ENCODE measurements at regions not wholly inside any gene's neighbourhood (a gene's known extent, or its start where the extent isn't known, plus 50 kb on each side); places are given as distances from the start of the nearest gene placed in this dataset.

- H3K4me1 Mint-ChIP-seq (ENCODE audit: low read depth): no peaks in the 10 kb centered on the region
- no peak overlapping the region for H3K4me3 Mint-ChIP-seq
- H3K9me3 Mint-ChIP-seq: peaks cover 2% of the 10 kb centered on the region
- peaks cover 71% of the 10 kb centered on the region for H3K27me3 Mint-ChIP-seq
- H3K27ac Mint-ChIP-seq: no peak overlapping the region
- H3K36me3 Mint-ChIP-seq (ENCODE audit: low read depth): no peaks in the 10 kb centered on the region
- DNase-seq: no peak
Observed at GRCh38 chr3:43854916-43855315, 164.2 kb downstream of the ABHD5 start.

- peak; percentile 49 for DNase-seq
- Mint-ChIP-seq H3K9me3 (no peaks in the 10 kb centered on the region), H3K4me1 (ENCODE audit: low read depth) (no peaks in the 10 kb centered on the region), H3K27ac (no peak overlapping the region), H3K27me3 (peaks cover 76% of the 10 kb centered on the region), H3K36me3 (ENCODE audit: low read depth) (no peaks in the 10 kb centered on the region), H3K4me3 (no peak overlapping the region)
Observed at GRCh38 chr3:43855674-43856299, 165.0 kb downstream of the ABHD5 start.

GRCh38 chr3:43856351-43856750 lies 165.6 kb downstream of the ABHD5 start:
- H3K36me3 Mint-ChIP-seq (ENCODE audit: low read depth): no peaks in the 10 kb centered on the region

GRCh38 chr3:43856761-43857160 lies 166.0 kb downstream of the ABHD5 start:
- peaks cover 80% of the 10 kb centered on the region for H3K27me3 Mint-ChIP-seq
- no peak for DNase-seq
- H3K9me3 Mint-ChIP-seq: no peaks in the 10 kb centered on the region
- no peaks in the 10 kb centered on the region for H3K4me1 Mint-ChIP-seq (ENCODE audit: low read depth)
- no peak overlapping the region for H3K27ac Mint-ChIP-seq
- no peak overlapping the region for H3K4me3 Mint-ChIP-seq
- no peaks in the 10 kb centered on the region for H3K36me3 Mint-ChIP-seq (ENCODE audit: low read depth)

More at GRCh38 chr3:43856351-43856750, 165.6 kb downstream of the ABHD5 start:
- no peaks in the 10 kb centered on the region for H3K4me1 Mint-ChIP-seq (ENCODE audit: low read depth)
- no peak for DNase-seq
- H3K4me3 Mint-ChIP-seq: no peak overlapping the region
- H3K9me3 Mint-ChIP-seq: no peaks in the 10 kb centered on the region
- peaks cover 80% of the 10 kb centered on the region for H3K27me3 Mint-ChIP-seq
- H3K27ac Mint-ChIP-seq: no peak overlapping the region

- no peak overlapping the region for H3K4me3 Mint-ChIP-seq
- H3K27me3 Mint-ChIP-seq: peaks cover 76% of the 10 kb centered on the region
- no peak for DNase-seq
- H3K27ac Mint-ChIP-seq: no peak overlapping the region
- no peaks in the 10 kb centered on the region for H3K9me3 Mint-ChIP-seq
- no peaks in the 10 kb centered on the region for H3K4me1 Mint-ChIP-seq (ENCODE audit: low read depth)
- H3K36me3 Mint-ChIP-seq (ENCODE audit: low read depth): no peaks in the 10 kb centered on the region
Observed at GRCh38 chr3:43857361-43858293, 166.9 kb downstream of the ABHD5 start.

GRCh38 chr3:43858294-43858701 lies 167.6 kb downstream of the ABHD5 start:
- DNase-seq: no peak
- H3K36me3 Mint-ChIP-seq (ENCODE audit: low read depth): no peaks in the 10 kb centered on the region

GRCh38 chr3:43859766-43860165 lies 169.0 kb downstream of the ABHD5 start:
- Mint-ChIP-seq H3K4me1 (ENCODE audit: low read depth) (no peaks in the 10 kb centered on the region), H3K27me3 (peaks cover 70% of the 10 kb centered on the region), H3K4me3 (no peak overlapping the region), H3K9me3 (no peaks in the 10 kb centered on the region), H3K36me3 (ENCODE audit: low read depth) (no peaks in the 10 kb centered on the region), H3K27ac (no peak overlapping the region)
- no peak for DNase-seq

More at GRCh38 chr3:43858294-43858701, 167.6 kb downstream of the ABHD5 start:
- no peak overlapping the region for H3K27ac Mint-ChIP-seq
- H3K4me1 Mint-ChIP-seq (ENCODE audit: low read depth): no peaks in the 10 kb centered on the region
- H3K27me3 Mint-ChIP-seq: peaks cover 79% of the 10 kb centered on the region
- H3K9me3 Mint-ChIP-seq: no peaks in the 10 kb centered on the region
- H3K4me3 Mint-ChIP-seq: no peak overlapping the region

- H3K36me3 Mint-ChIP-seq (ENCODE audit: low read depth): no peaks in the 10 kb centered on the region
- H3K9me3 Mint-ChIP-seq: no peaks in the 10 kb centered on the region
- H3K4me3 Mint-ChIP-seq: no peak overlapping the region
- no peak overlapping the region for H3K27ac Mint-ChIP-seq
- peaks cover 54% of the 10 kb centered on the region for H3K27me3 Mint-ChIP-seq
- no peaks in the 10 kb centered on the region for H3K4me1 Mint-ChIP-seq (ENCODE audit: low read depth)
- DNase-seq: no peak
Observed at GRCh38 chr3:43861635-43862034, 170.9 kb downstream of the ABHD5 start.

- H3K4me1 Mint-ChIP-seq (ENCODE audit: low read depth): no peaks in the 10 kb centered on the region
- no peak overlapping the region for H3K4me3 Mint-ChIP-seq
- DNase-seq: no peak
- H3K36me3 Mint-ChIP-seq (ENCODE audit: low read depth): no peaks in the 10 kb centered on the region
- H3K9me3 Mint-ChIP-seq: no peaks in the 10 kb centered on the region
- peaks cover 50% of the 10 kb centered on the region for H3K27me3 Mint-ChIP-seq
- no peak overlapping the region for H3K27ac Mint-ChIP-seq
Observed at GRCh38 chr3:43862470-43862869, 171.7 kb downstream of the ABHD5 start.

GRCh38 chr3:43862992-43863805 lies 172.5 kb downstream of the ABHD5 start:
- Mint-ChIP-seq H3K9me3 (no peaks in the 10 kb centered on the region), H3K36me3 (ENCODE audit: low read depth) (no peaks in the 10 kb centered on the region), H3K27me3 (peaks cover 42% of the 10 kb centered on the region), H3K4me1 (ENCODE audit: low read depth) (no peaks in the 10 kb centered on the region), H3K27ac (no peak overlapping the region), H3K4me3 (no peak overlapping the region)
- DNase-seq: no peak

GRCh38 chr3:43863966-43864933 lies 173.5 kb downstream of the ABHD5 start:
- Mint-ChIP-seq H3K36me3 (ENCODE audit: low read depth) (no peaks in the 10 kb centered on the region), H3K27me3 (peaks cover 40% of the 10 kb centered on the region), H3K27ac (no peak overlapping the region), H3K4me3 (no peak overlapping the region), H3K9me3 (no peaks in the 10 kb centered on the region), H3K4me1 (ENCODE audit: low read depth) (no peaks in the 10 kb centered on the region)
- DNase-seq: no peak

- Mint-ChIP-seq H3K9me3 (no peaks in the 10 kb centered on the region), H3K4me1 (ENCODE audit: low read depth) (no peaks in the 10 kb centered on the region), H3K4me3 (no peak overlapping the region), H3K27ac (no peak overlapping the region), H3K36me3 (ENCODE audit: low read depth) (no peaks in the 10 kb centered on the region), H3K27me3 (peaks cover 40% of the 10 kb centered on the region)
- DNase-seq: no peak
Observed at GRCh38 chr3:43865351-43865750, 174.6 kb downstream of the ABHD5 start.

- DNase-seq: no peak
- Mint-ChIP-seq H3K27me3 (peaks cover 41% of the 10 kb centered on the region), H3K9me3 (no peaks in the 10 kb centered on the region), H3K36me3 (ENCODE audit: low read depth) (no peaks in the 10 kb centered on the region), H3K4me3 (no peak overlapping the region), H3K4me1 (ENCODE audit: low read depth) (no peaks in the 10 kb centered on the region), H3K27ac (no peak overlapping the region)
Observed at GRCh38 chr3:43865887-43866528, 175.3 kb downstream of the ABHD5 start.

All from activated T-cell treated with anti-CD3 and anti-CD28 coated beads, Interleukin-2, amount 50 U/mL, for 24 hours (primary cell).